Left forelimb (tissue), 1 donor: ENCODE measurements at regions not wholly inside any gene's neighbourhood (a gene's known extent, or its start where the extent isn't known, plus 50 kb on each side); places are given as distances from the start of the nearest gene placed in this dataset.

Experiments used
- DNase-seq: peaks from one replicate; pipeline ENCODE4 v3.0.0-alpha.2; 2018; ENCODE audit warnings: low spot score

DNA sequence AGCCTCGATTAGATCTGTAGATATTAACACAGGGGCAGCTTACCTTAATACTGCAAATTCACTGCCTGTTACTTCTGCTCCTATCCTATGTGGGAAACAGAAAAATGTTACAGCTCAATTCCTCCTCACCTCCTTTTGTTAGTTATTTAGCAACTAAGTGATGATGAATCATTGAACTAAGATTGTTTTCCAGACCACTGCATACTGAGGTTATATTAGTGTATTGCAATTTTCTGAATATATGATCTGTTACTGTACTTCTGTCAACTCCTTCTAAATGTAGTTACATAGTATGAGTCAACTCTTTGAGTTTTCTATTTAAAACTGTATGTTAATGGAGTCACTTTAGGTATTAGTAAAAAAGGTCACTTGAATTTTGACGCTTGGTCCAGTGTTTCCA is 331.5 kb upstream of the SLCO3A1 start:
- DNase-seq: no peak

DNA sequence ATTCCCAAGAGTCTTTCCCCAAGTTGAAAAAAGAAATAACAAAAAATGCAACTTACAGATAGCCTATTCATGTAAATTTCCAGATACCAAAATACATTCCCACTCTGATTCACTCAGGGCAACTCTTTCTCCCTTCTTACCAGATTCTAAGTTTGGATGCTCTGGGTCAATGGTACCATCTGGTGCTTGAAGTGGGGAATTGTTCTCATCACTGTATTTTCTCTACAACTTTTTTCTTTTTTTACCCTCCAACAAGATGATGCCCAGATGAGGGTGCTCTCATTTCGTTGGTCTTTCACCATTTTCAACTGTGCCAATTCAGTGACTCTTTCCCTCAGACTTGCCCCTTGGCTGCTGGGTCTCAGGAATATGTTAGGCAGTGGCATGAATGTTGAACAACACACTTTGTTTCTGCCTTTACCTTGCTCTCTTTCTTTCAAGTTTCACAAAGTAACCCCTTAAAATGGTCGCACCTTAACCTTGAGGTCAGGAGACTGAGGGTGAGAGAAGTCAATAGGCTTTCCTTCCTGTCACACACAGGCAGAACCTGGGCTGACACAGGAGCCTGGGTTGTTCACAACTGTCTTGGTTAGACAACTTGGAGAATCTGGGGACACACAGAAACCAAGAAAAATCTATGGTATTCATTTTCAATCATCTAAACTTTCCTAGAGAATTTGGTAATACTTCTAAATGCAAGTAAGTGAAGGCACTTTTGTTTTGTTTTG is 330.7 kb upstream of the SLCO3A1 start:
- no peak for DNase-seq

DNA sequence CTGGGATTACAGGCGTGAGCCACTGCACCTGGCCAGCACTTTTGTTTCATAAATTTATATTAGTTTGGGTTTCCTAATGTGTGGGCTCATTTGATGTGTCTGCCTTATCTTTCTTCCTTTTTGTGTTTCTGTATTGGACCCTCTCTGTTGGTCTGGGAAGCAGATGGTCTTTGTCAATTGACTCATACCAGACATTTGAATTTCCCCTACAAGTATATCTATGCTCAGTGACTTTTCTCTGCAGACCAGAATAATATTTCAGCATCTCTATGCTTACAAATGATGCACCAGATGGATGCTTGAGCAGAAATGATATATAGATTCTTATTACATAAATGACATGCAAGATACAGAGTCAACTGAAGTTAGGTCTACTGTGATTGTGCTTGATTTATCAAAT is 329.9 kb upstream of the SLCO3A1 start:
- DNase-seq: no peak

GRCh38 chr15:91524534-91524933 is 329.0 kb upstream of the SLCO3A1 start:
- DNase-seq: no peak

DNA sequence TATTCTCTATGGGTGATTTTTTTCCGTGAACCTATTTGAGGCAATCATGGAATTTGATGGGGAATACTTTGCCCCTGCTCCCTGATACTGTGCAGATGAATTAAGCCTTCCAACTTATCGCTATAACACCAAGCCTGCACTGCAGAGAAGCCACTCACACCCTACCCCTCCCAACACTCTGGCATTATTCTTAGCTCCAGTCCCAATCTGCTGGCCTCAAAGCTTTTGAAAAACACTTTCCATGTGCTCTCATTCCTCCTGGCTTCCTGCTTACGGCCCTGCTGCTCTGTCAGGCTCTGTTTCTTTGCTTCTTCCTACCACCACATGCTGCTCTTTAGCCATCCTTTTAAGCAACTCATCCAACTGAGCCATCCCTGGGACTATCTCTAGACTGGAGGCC is 327.8 kb upstream of the SLCO3A1 start:
- DNase-seq: no peak

DNA sequence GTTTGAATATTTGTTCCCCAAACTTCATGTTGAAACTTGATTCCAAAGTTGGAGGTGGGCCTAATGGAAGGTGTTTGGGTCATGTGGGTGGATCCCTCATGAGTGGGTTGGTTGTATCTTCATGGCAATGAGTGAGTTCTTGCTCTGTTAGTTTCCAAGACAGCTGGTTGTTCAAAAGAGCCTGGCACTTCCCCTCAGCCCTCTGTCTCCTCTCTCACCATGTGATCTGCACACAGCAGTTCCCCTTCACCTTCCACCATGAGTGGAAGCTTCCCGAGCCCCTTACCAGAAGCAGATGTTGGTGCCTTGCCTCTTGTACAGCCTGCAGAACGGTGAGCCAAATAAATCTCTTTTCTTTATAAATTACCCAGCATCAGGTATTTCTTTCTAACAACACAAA is 327.1 kb upstream of the SLCO3A1 start:
- DNase-seq: no peak

GRCh38 chr15:91528801-91529200 is 324.7 kb upstream of the SLCO3A1 start:
- no peak for DNase-seq

- no peak for DNase-seq
These were observed 324.0 kb upstream of the SLCO3A1 start for GRCh38 chr15:91529534-91529933.

DNA sequence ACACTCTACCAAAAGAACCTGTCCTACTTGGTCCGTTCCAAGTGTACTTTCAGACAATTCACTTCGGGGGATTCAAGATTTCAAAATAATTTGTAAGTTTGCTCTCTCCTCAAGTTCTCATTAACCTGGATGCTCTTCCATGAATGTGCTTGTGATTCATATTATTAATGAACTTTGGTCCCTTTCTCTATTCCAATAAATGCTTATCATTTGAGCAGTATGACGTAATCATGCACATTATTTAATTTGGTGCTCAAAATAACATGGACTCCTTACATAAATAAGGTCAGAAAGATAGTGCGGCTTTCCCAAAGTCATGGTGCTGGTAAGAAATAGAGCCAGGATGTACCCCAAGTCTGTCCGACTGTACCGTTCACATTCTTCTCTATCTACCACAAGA is 323.2 kb upstream of the SLCO3A1 start:
- no peak for DNase-seq

DNA sequence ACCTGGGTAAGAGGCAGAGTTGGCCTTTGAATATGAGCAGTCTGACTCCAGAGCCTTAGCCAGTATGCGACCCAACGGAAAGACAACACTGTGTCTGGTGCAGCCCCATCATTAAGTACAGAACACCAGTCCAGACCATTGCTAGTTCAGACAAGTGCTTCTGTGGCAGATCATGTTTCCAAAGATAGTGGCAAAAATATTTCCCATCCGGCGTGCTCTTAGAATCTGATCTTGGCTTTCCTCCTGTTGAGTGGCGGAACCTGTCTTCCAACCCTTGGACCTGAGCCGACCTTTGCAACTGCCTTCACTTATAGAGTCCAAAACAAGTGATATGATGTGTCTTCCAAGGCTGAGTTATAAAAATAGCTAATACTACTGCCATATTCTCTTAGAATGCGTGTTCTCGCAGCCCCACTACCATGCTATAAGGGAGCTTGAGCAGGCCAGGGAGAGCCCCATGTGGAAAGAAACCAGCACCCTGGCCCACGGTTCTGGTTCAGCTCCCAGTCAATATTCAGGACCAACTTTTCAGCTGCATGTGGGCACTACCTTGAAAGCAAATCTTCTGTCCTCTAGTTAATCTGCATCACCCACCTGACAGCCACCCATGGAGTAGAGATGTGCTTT is 322.4 kb upstream of the SLCO3A1 start:
- no peak for DNase-seq

DNA sequence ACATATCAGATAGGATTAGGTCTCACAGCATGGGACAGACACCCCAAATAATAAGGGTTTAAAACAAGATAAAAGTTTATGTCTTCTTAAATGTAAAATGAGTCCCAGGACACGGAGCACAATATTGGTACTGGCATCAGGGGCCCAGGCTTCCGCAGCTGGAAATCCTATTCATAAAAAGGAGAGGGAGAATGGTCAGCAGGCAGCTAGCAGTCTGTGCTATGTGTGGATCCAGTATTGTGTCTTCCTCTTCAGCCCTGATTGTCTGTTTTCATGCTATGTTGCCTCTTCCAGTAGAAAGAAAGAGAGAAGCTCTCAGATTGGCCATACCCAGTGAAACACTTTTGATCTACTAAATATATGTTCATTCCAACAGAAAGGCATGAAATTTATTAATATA is 319.3 kb upstream of the SLCO3A1 start:
- DNase-seq: no peak

DNA sequence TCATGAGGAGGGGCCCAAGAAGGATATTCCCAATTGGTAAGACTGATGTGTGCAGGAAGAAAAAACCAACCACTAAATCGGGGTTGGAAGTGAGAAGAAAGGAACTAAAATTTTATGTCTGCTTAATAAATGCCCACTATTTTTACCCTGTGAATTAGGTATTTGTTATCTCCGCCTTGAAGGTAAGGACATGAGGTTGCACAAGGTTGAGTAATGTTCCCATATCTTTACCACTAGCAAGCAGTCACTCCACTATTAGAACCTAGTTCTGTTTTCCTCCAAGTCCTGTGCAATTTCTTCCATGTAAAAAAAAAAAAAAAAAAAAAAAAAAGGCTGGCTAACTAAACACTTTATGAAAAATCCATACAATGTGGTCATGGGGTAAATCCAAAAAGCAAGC is 318.5 kb upstream of the SLCO3A1 start:
- DNase-seq: no peak

DNA sequence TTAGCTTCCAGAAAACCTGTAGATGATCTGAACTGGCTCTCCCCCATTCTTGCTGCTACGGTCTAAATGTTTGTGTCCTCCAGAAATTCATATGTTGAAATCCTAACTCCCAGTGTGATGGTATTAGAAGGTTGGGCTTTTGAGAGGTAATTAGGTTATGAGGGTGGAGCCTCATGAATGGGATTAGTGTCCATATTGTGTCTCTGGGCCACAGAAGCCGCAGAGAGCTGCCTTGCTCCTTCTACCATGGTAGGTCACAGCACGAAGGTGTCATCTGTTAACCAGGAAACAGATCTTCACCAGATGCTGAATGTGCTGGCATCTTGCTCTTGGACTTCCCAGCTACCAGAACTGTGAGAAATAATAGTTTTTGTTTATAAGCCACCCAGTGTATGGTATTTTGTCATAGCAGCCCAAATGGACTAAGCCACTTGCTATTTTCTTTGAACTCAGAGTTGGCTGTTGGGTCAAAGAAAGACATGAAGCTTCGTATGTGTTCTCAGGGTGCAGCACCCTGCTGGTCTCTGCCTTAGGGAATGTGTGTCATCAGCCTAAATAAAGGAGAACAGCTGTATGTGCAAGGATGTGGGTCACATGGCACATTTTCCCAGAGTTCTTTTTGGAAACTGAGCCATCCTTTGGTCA is 317.5 kb upstream of the SLCO3A1 start:
- no peak for DNase-seq

DNA sequence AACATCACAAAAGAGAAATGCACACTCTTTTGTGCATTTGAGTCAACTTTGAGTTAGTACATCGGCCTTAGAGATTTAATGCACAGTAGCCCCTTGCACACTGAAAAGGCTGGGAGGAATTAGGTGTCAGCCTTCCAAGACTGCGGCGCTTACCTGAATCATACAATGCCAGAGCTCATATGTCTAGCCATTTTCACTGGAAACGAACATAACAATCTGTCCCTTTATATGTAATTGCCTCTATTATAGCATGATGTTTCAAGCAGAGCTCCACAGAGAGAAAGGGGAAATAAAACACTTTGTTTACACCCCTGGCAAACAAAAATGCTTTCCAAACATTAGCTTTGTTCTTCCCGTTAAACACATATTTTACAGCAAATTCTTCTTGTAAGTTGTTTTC is 315.7 kb upstream of the SLCO3A1 start:
- DNase-seq: no peak

- no peak for DNase-seq
These were observed 314.7 kb upstream of the SLCO3A1 start for GRCh38 chr15:91538782-91539181.

GRCh38 chr15:91541286-91541685 is 312.2 kb upstream of the SLCO3A1 start:
- no peak for DNase-seq

DNA sequence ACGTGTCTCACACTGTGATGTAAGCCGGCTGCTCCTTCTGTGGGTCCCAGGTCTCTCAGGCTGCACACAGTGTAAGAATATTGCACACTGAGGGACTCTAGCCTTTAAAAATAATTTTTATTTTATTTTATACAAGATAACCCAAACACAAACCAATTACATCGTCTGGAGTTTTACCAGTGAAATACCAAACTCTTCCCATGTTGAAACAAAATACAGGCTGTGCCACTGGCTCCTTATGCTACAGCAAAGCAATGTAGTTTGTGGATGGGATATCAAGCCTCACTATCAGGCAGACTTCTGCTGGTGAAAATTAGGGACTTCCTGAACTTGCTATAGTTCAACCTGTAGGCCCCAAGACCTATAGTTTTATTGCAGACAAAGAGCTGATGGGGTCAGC is 311.3 kb upstream of the SLCO3A1 start:
- no peak for DNase-seq

- no peak for DNase-seq
These were observed 306.2 kb upstream of the SLCO3A1 start for GRCh38 chr15:91547356-91547755.

DNA sequence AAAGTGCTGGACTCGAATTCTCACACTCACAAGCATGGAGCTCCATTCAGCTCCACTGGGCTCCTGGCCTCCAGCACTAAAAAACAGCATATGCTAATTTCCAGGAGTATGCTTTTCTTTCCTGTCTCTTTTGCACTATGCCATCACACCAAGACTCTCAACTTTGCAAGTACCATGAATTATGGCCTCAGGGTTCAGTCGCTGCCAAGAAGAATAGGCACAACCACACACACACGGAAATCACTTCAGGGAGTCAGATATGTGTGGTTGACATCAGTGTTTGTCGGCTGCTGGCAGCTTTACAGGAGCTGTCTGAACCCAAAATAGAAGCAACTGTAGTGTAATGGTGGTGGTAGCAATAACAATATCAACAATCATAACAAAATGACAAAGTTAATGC is 305.0 kb upstream of the SLCO3A1 start:
- no peak for DNase-seq

DNA sequence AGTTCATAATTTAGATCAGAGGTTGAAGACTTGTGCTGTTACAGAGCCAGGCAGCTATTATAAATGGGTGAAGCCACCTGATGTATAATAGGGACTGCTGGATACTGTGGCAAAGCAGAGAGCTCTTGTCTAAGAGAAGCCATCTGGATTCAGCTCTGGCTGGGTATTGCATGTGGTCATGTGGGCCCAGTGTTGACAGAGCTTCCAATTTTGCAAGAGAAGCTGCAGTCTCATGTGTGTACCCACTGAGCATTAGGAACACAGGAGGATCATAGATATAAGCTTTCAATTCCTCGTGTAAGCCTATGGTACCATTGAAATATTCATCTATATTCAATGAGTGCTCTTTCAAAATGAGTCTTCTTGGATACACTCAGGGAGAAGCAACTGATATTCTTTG is 303.9 kb upstream of the SLCO3A1 start:
- DNase-seq: no peak

DNA sequence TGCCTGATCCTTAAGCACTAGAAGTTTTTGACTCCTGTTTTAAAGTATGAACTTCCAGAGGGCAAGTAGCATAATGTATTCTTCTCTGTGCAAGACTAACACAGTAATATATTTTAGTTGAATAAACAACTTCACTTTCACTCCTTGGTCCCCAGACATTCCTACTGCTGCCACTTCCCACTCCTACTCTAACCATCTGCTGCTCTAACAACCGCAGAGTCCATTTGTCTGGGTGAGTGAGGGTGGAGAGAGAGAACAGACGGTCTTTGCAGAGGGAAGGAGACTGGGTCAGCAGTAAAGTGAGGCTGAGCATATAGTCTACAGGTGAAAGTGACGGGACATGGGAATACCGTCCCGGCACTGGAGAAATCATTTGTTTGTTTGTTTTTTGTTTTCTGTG is 301.0 kb upstream of the SLCO3A1 start:
- DNase-seq: no peak

DNA sequence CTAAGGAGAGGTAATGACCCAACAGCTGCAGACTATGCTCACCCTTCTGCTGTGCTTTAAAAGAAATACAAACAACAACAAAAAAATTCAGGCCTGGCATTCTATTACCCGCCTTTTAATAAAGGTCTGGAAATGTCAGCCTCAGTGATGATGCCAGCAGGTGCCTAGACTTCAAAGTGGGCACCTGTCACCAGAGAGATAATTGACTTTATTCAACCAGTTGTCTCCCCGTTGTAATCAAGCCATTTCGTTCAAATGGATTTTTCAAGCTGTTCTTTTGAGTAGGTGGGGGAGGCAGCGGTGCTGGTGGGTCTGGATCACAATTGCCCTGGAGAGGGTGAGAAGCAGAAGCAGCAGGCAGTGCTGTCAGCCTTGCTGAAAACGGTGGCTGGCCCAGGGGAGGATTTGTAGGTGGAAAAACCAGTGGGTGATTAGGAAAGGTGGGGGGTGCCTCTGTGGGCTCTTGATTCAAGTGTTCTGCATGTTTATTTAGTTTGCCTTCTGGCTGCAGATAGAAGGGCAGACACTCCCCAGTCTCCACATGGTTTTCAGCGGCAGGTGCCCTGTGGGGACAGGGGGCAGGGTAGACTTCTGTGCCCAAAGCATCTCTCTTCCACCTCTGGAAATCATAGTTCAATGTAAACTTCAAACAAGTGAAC is 300.2 kb upstream of the SLCO3A1 start:
- DNase-seq: no peak

DNA sequence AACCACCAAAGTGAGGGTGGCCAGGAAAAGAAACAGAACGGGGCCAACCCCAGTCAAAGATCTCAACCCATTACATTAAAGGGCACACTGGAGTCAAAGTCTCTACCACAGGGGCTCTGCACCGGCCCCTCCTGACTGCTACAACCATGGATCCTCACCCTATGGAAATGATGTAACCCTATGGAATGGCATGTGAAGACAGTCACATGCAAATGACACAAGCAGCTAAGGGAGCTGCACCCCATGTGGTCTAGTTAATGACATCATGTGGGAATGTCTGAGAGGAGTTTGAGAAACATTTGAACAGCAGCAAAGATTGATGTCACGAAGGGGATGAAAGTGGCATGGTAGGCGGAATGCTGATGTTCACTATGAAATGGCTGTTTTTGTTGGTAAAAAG is 298.2 kb upstream of the SLCO3A1 start:
- no peak for DNase-seq
